GM12878 (cell line): ENCODE measurements at regions not wholly inside any gene's neighbourhood (a gene's known extent, or its start where the extent isn't known, plus 50 kb on each side); places are given as distances from the start of the nearest gene placed in this dataset.

Source experiments
- ATAC-seq: fragments of 200-7000 bp; cut with Tn5 transposase; 3 replicates; pipeline ENCODE4 v1.9.1; 2020; ENCODE audit warnings: mild to moderate bottlenecking, moderate library complexity
- BruUV-seq: library from RNA; stranded (reverse); fragments of 400-500 nt; replicated peaks from 2 replicates; lab custom pipeline; 2021; lab: Mats Ljungman, UMichigan
- CTCF ChIA-PET: fragments of 300-600 bp; sonication (Branson Sonifier 250); formaldehyde crosslinking; extraction: SDS; loops from one replicate; lab custom pipeline; 2021; ENCODE audit warnings: inconsistent platforms; lab: Yijun Ruan, JAX
- POLR2A ChIA-PET: fragments of 350-600 bp; formaldehyde crosslinking; extraction: SDS; loops from one replicate; lab custom pipeline; 2021; ENCODE audit warnings: inconsistent platforms; lab: Charles Lee
- RAD21 ChIA-PET: fragments of 300-600 bp; sonication (Branson Sonifier 250); formaldehyde crosslinking; loops from one replicate; lab custom pipeline; 2023; ENCODE audit warnings: antibody characterized with exemption; ENCODE audit not compliant: unreplicated experiment; lab: Charles Lee
- SMC1A ChIA-PET: fragments of 300-600 bp; sonication (Branson Sonifier 250); formaldehyde crosslinking; loops from one replicate; lab custom pipeline; 2023; ENCODE audit not compliant: unreplicated experiment, uncharacterized antibody; lab: Charles Lee
- DNase-seq: peaks from one replicate; pipeline ENCODE4 v3.0.0-alpha.2; 2011; ENCODE audit warnings: low read depth, low spot score
- FAIRE-seq: peaks from 3 replicates; lab custom pipeline; 2011; peaks lifted over from hg19 to GRCh38; lab: Jason Lieb, UNC
- H2AFZ ChIP-seq: 2 replicates; pipeline ENCODE4 v1.6.0; 2011; ENCODE audit warnings: low read depth, low read length, control low read depth; ENCODE audit not compliant: control insufficient read depth
- H3K27ac ChIP-seq: 2 replicates; pipeline ENCODE4 v1.5.1; 2011; ENCODE audit warnings: control low read depth; ENCODE audit not compliant: control insufficient read depth, insufficient read depth
- H3K27me3 ChIP-seq, 2 experiments: replicated peaks in 1 of 2; 2 replicates each; pipeline versions ENCODE4 v1.6.0 to v1.6.1; 2011; ENCODE audit warnings: low read length in 1 of 2; ENCODE audit not compliant: control insufficient read depth in 2 of 2, insufficient read depth in 2 of 2
- H3K36me3 ChIP-seq, 2 experiments: 2 replicates each; pipeline ENCODE4 v1.5.1; 2011; ENCODE audit warnings: low read length in 1 of 2; ENCODE audit not compliant: control insufficient read depth in 2 of 2, insufficient read depth in 2 of 2
- H3K4me1 ChIP-seq: 2 replicates; pipeline ENCODE4 v1.6.1; 2011; ENCODE audit warnings: mild to moderate bottlenecking, low read length, moderate library complexity, mixed read lengths; ENCODE audit not compliant: control insufficient read depth, insufficient read depth
- H3K4me2 ChIP-seq: 2 replicates; pipeline ENCODE4 v1.6.0; 2011; ENCODE audit warnings: control low read depth; ENCODE audit not compliant: control insufficient read depth, insufficient read depth
- H3K4me3 ChIP-seq: fragments of 200-600 bp; sonication (generic); 2 replicates; pipeline ENCODE4 v1.5.1; 2016
- H3K79me2 ChIP-seq: 2 replicates; pipeline ENCODE4 v1.6.0; 2011; ENCODE audit warnings: low read length; ENCODE audit not compliant: control insufficient read depth, insufficient read depth
- H3K9ac ChIP-seq: 2 replicates; pipeline ENCODE4 v1.8.0; 2011; ENCODE audit warnings: low read length, control low read depth, mixed read lengths; ENCODE audit not compliant: control insufficient read depth, insufficient read depth
- H3K9me3 ChIP-seq: replicated peaks from 3 replicates; pipeline ENCODE4 v1.5.1; 2011; ENCODE audit warnings: mild to moderate bottlenecking, low read length; ENCODE audit not compliant: control insufficient read depth, insufficient read depth
- H4K20me1 ChIP-seq: 2 replicates; pipeline ENCODE4 v1.6.0; 2011; ENCODE audit not compliant: control insufficient read depth, insufficient read depth
- BRCA1 ChIP-seq: IDR thresholded peaks from 2 replicates; pipeline ENCODE4 v1.6.1; 2011; ENCODE audit warnings: low read depth, low read length, improper control_type of control experiment
- CREM ChIP-seq: IDR thresholded peaks from 2 replicates; pipeline ENCODE4 v1.6.1; 2014; ENCODE audit warnings: antibody characterized with exemption, low read depth
- FOXM1 ChIP-seq: IDR thresholded peaks from 2 replicates; pipeline ENCODE4 v1.6.1; 2012; ENCODE audit warnings: low read depth, mild to moderate bottlenecking, inconsistent platforms, low read length, moderate library complexity
- IRF4 ChIP-seq: IDR thresholded peaks from 2 replicates; pipeline ENCODE4 v1.6.1; 2011; ENCODE audit warnings: low read depth, low read length
- LARP7 ChIP-seq: fragments of 450-650 bp; IDR thresholded peaks from 2 replicates; pipeline ENCODE4 v1.6.1; 2017; ENCODE audit warnings: mild to moderate bottlenecking
- MTA2 ChIP-seq: fragments of 450-650 bp; IDR thresholded peaks from 2 replicates; pipeline ENCODE4 v1.6.1; 2016; ENCODE audit warnings: low read depth, mild to moderate bottlenecking, moderate library complexity
- NBN ChIP-seq: fragments of 450-650 bp; IDR thresholded peaks from 2 replicates; pipeline ENCODE4 v1.6.1; 2016
- NFYB ChIP-seq: IDR thresholded peaks from 2 replicates; pipeline ENCODE4 v1.6.1; 2011; ENCODE audit warnings: low read depth, mild to moderate bottlenecking, low read length, improper control_type of control experiment, moderate library complexity; ENCODE audit not compliant: insufficient read depth
- POLR2A ChIP-seq: IDR thresholded peaks from 2 replicates; pipeline ENCODE4 v1.6.1; 2011; ENCODE audit warnings: low read depth, mild to moderate bottlenecking, low read length
- POLR2AphosphoS5 ChIP-seq: IDR thresholded peaks from 2 replicates; pipeline ENCODE4 v1.6.1; 2011; ENCODE audit warnings: mild to moderate bottlenecking, low read length, inconsistent platforms
- RAD21 ChIP-seq: IDR thresholded peaks from 2 replicates; pipeline ENCODE4 v1.6.1; 2011; ENCODE audit warnings: mild to moderate bottlenecking, low read depth, low read length, moderate library complexity; ENCODE audit not compliant: insufficient read depth
- YBX1 ChIP-seq: fragments of 450-650 bp; IDR thresholded peaks from 2 replicates; pipeline ENCODE4 v1.6.1; 2016; ENCODE audit warnings: antibody characterized with exemption
- WGBS: methylation state at CpG from one replicate; pipeline ENCODE4 v1.1.6; 2016; ENCODE audit warnings: low lambda C conversion rate; ENCODE audit not compliant: insufficient replicate concordance, insufficient coverage; ENCODE audit errors: missing lambda C conversion rate; 5-methylcytosine and 5-hydroxymethylcytosine counted together
- in situ Hi-C: fragments of 300-500 bp; cut with MboI; formaldehyde crosslinking; loops from 9 replicates; pipeline ENCODE4 v1.14.3; 2018; ENCODE audit warnings: mixed read lengths
- intact Hi-C: fragments of 100-400 bp; cut with micrococcal nuclease; formaldehyde crosslinking; loops from one replicate; pipeline ENCODE4 v1.14.2; 2022; ENCODE audit not compliant: unreplicated experiment
- TF ChIP-seq, protein P1 (sequence below): fragments of 150-350 bp; IDR thresholded peaks from 2 replicates; pipeline ENCODE4 v1.6.1; 2014; ENCODE audit warnings: mild to moderate bottlenecking, low read depth, low read length
- TF ChIP-seq, protein P2 (sequence below): fragments of 450-650 bp; IDR thresholded peaks from 2 replicates; pipeline ENCODE4 v1.6.1; 2014; ENCODE audit warnings: mild to moderate bottlenecking
- TF ChIP-seq, protein P3 (sequence below): fragments of 450-650 bp; IDR thresholded peaks from 2 replicates; pipeline ENCODE4 v1.6.1; 2017; ENCODE audit warnings: mild to moderate bottlenecking, moderate library complexity
- TF ChIP-seq, protein P4 (sequence below): IDR thresholded peaks from 2 replicates; pipeline ENCODE4 v1.6.1; 2011; ENCODE audit warnings: borderline replicate concordance, low read depth, mild to moderate bottlenecking, moderate library complexity, mixed read lengths, low read length; ENCODE audit not compliant: insufficient read depth; ENCODE audit errors: extremely low read length
- TF ChIP-seq, protein P5 (sequence below): IDR thresholded peaks from 2 replicates; pipeline ENCODE4 v1.6.1; 2012; ENCODE audit warnings: low read depth, low read length, improper control_type of control experiment

DNA sequence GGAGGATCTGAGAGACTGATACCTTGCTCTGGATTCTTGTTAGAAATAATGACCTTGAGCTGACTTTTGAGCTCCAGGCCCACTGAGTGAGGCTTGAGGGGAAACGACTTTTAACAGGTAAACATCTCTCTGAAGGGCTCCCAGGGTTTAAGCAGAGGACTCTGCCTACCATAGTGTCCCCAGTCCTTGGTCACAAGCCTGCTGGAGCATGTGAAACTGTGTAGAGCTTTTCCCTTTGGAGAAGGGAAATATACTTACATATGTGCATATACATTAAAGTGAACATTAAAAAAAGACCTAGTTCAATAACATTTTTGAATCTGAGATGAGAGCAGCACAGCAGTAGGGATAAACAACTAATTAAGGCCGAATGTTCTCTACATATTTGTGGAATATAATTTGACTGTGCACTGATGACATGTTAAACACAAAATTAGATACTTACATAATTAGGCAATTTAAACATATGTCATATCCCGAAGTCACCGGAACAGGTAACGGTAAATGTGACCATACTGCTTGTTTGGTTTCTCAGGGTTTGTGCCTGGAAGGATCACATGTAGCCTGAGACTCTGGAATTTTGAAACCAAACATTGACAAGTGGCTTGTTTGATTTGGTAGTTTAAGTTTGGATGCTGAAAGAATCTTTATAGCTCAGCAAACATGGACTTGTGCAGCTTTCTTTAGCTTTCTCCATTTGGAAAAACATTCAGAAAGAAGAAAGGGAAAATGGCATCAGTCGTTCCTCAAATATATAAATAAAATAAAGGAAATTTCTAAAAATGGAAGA lies 266.1 kb upstream of the C2CD4B start:
- no peak for ATAC-seq
- no peak overlapping the region for H3K4me2 ChIP-seq
- SMC1A ChIA-PET, result no interaction called here
- H3K4me3 ChIP-seq, result no peak overlapping the region
- in situ Hi-C loops, result no loop called here
- no peak for DNase-seq
- intact Hi-C loops, result no loop called here
- no peak overlapping the region for H2AFZ ChIP-seq
- H3K4me1 ChIP-seq, result no peaks in the 10 kb centered on the region
- H3K9me3 ChIP-seq, result no peaks in the 10 kb centered on the region
- no TSS peak for BruUV-seq
- H4K20me1 ChIP-seq, result no peaks in the 10 kb centered on the region
- no peaks in the 10 kb centered on the region for H3K36me3 ChIP-seq
- POLR2A ChIA-PET, result no interaction called here
- CTCF ChIA-PET, result interaction anchor here (0.6 kb wide), 1 partner anchor 22 kb away, joined by 3 read pairs; no protein-coding TSS in a partner anchor
- no peak overlapping the region for H3K9ac ChIP-seq
- H3K79me2 ChIP-seq, result no peaks in the 10 kb centered on the region
- H3K27me3 ChIP-seq, result no peaks in the 10 kb centered on the region
- FAIRE-seq, result no peak
- no peak overlapping the region for H3K27ac ChIP-seq
- 26% methylated on average over 6 of the region's 6 CpGs for WGBS
- RAD21 ChIA-PET, result no interaction called here
- no peak for TF ChIP-seq RAD21
- no peak for TF ChIP-seq POLR2A
- no peak for TF ChIP-seq BRCA1
- TF ChIP-seq MTA2, result no peak
- no peak for TF ChIP-seq LARP7
- no peak for TF ChIP-seq NBN
- TF ChIP-seq POLR2AphosphoS5, result no peak
- no peak for TF ChIP-seq YBX1
- TF ChIP-seq, protein P1, sequence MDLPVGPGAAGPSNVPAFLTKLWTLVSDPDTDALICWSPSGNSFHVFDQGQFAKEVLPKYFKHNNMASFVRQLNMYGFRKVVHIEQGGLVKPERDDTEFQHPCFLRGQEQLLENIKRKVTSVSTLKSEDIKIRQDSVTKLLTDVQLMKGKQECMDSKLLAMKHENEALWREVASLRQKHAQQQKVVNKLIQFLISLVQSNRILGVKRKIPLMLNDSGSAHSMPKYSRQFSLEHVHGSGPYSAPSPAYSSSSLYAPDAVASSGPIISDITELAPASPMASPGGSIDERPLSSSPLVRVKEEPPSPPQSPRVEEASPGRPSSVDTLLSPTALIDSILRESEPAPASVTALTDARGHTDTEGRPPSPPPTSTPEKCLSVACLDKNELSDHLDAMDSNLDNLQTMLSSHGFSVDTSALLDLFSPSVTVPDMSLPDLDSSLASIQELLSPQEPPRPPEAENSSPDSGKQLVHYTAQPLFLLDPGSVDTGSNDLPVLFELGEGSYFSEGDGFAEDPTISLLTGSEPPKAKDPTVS, result no peak
- TF ChIP-seq CREM, result no peak
- TF ChIP-seq, protein P2, sequence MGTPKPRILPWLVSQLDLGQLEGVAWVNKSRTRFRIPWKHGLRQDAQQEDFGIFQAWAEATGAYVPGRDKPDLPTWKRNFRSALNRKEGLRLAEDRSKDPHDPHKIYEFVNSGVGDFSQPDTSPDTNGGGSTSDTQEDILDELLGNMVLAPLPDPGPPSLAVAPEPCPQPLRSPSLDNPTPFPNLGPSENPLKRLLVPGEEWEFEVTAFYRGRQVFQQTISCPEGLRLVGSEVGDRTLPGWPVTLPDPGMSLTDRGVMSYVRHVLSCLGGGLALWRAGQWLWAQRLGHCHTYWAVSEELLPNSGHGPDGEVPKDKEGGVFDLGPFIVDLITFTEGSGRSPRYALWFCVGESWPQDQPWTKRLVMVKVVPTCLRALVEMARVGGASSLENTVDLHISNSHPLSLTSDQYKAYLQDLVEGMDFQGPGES, result no peak
- TF ChIP-seq, protein P3, sequence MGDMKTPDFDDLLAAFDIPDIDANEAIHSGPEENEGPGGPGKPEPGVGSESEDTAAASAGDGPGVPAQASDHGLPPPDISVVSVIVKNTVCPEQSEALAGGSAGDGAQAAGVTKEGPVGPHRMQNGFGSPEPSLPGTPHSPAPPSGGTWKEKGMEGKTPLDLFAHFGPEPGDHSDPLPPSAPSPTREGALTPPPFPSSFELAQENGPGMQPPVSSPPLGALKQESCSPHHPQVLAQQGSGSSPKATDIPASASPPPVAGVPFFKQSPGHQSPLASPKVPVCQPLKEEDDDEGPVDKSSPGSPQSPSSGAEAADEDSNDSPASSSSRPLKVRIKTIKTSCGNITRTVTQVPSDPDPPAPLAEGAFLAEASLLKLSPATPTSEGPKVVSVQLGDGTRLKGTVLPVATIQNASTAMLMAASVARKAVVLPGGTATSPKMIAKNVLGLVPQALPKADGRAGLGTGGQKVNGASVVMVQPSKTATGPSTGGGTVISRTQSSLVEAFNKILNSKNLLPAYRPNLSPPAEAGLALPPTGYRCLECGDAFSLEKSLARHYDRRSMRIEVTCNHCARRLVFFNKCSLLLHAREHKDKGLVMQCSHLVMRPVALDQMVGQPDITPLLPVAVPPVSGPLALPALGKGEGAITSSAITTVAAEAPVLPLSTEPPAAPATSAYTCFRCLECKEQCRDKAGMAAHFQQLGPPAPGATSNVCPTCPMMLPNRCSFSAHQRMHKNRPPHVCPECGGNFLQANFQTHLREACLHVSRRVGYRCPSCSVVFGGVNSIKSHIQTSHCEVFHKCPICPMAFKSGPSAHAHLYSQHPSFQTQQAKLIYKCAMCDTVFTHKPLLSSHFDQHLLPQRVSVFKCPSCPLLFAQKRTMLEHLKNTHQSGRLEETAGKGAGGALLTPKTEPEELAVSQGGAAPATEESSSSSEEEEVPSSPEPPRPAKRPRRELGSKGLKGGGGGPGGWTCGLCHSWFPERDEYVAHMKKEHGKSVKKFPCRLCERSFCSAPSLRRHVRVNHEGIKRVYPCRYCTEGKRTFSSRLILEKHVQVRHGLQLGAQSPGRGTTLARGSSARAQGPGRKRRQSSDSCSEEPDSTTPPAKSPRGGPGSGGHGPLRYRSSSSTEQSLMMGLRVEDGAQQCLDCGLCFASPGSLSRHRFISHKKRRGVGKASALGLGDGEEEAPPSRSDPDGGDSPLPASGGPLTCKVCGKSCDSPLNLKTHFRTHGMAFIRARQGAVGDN, result no peak
- TF ChIP-seq, protein P4, sequence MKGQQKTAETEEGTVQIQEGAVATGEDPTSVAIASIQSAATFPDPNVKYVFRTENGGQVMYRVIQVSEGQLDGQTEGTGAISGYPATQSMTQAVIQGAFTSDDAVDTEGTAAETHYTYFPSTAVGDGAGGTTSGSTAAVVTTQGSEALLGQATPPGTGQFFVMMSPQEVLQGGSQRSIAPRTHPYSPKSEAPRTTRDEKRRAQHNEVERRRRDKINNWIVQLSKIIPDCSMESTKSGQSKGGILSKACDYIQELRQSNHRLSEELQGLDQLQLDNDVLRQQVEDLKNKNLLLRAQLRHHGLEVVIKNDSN, result no peak
- TF ChIP-seq NFYB, result no peak
- no peak for TF ChIP-seq IRF4
- TF ChIP-seq, protein P5, sequence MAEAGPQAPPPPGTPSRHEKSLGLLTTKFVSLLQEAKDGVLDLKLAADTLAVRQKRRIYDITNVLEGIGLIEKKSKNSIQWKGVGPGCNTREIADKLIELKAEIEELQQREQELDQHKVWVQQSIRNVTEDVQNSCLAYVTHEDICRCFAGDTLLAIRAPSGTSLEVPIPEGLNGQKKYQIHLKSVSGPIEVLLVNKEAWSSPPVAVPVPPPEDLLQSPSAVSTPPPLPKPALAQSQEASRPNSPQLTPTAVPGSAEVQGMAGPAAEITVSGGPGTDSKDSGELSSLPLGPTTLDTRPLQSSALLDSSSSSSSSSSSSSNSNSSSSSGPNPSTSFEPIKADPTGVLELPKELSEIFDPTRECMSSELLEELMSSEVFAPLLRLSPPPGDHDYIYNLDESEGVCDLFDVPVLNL, result no peak
- no peak for TF ChIP-seq FOXM1
